ENCODE measurements at regions not wholly inside any gene's neighbourhood (a gene's known extent, or its start where the extent isn't known, plus 50 kb on each side); places are given as distances from the start of the nearest gene placed in this dataset.

- TF ChIP-seq CTCF (IDR thresholded peaks at IDR 0.05) (no peak), EZH2 (IDR thresholded peaks at IDR 0.05) (no peak), EZH2phosphoT487 (IDR thresholded peaks at IDR 0.05) (no peak)
Observed at GRCh38 chr3:99471353-99472323, 166.8 kb upstream of the COL8A1 start.

Data from neural progenitor cell (in vitro differentiated cells).